HepG2 (cell line): ENCODE measurements at regions not wholly inside any gene's neighbourhood (a gene's known extent, or its start where the extent isn't known, plus 50 kb on each side); places are given as distances from the start of the nearest gene placed in this dataset.
A peak's percentile ranks its signal among the peaks of the same experiment; 100 is the strongest.

Experiments
- AGO2 ChIP-seq: fragments of 200-400 bp; formaldehyde crosslinking; optimal IDR thresholded peaks from 2 replicates; pipeline ENCODE3; 2017; ENCODE audit warnings: mild to moderate bottlenecking, low read depth, low read length, moderate library complexity
- AKAP8 ChIP-seq: sonication (generic); formaldehyde crosslinking; IDR thresholded peaks from 2 replicates; pipeline ENCODE4 v1.5.1; 2020; ENCODE audit warnings: mild to moderate bottlenecking, missing genetic modification reagents
- FOXA3 ChIP-seq: IDR thresholded peaks from 2 replicates; pipeline ENCODE4 v1.6.1; 2016; ENCODE audit warnings: missing genetic modification reagents, missing compliant biosample characterization
- LCORL ChIP-seq, 2 experiments: fragments of 450-650 bp in 1 of 2; sonication (generic) in 1 of 2; formaldehyde crosslinking in 1 of 2; IDR thresholded peaks; 2 replicates each; pipeline versions ENCODE4 v1.5.0 to v1.6.1; 2017 to 2020; ENCODE audit warnings: antibody characterized with exemption in 1 of 2, missing genetic modification reagents in 1 of 2
- NCOR1 ChIP-seq: fragments of 200-600 bp; sonication (generic); IDR thresholded peaks from 2 replicates; pipeline ENCODE4 v1.7.0; 2017; ENCODE audit warnings: antibody characterized with exemption, low read length, borderline replicate concordance
- NFATC3 ChIP-seq: sonication (generic); formaldehyde crosslinking; IDR thresholded peaks from 2 replicates; pipeline ENCODE4 v1.5.1; 2020; ENCODE audit warnings: mild to moderate bottlenecking, missing genetic modification reagents
- NFIC ChIP-seq: IDR thresholded peaks from 2 replicates; pipeline ENCODE4 v1.6.1; 2012; ENCODE audit warnings: mild to moderate bottlenecking, low read length, inconsistent platforms
- SALL1 ChIP-seq: sonication (generic); formaldehyde crosslinking; IDR thresholded peaks from 2 replicates; pipeline ENCODE4 v1.8.0; 2022; ENCODE audit warnings: mild to moderate bottlenecking, missing genetic modification reagents
- SOX5 ChIP-seq: IDR thresholded peaks from 2 replicates; pipeline ENCODE4 v1.6.1; 2016; ENCODE audit warnings: borderline replicate concordance
- TBX2 ChIP-seq: sonication (generic); formaldehyde crosslinking; IDR thresholded peaks from 2 replicates; pipeline ENCODE4 v1.5.0; 2020; ENCODE audit warnings: missing genetic modification reagents, mild to moderate bottlenecking, borderline replicate concordance
- THAP11 ChIP-seq: IDR thresholded peaks from 2 replicates; pipeline ENCODE4 v1.6.1; 2016; ENCODE audit warnings: missing biosample characterization, missing genetic modification reagents
- YEATS4 ChIP-seq: sonication (generic); formaldehyde crosslinking; IDR thresholded peaks from 2 replicates; pipeline ENCODE4 v1.4.0; 2020; ENCODE audit warnings: missing genetic modification reagents, borderline replicate concordance
- ZNF331 ChIP-seq: sonication (generic); formaldehyde crosslinking; IDR thresholded peaks from 2 replicates; pipeline ENCODE4 v1.4.0; 2020; ENCODE audit warnings: missing genetic modification reagents
- ZSCAN21 ChIP-seq: sonication (generic); formaldehyde crosslinking; IDR thresholded peaks from 2 replicates; pipeline ENCODE4 v1.8.0; 2022; ENCODE audit warnings: mild to moderate bottlenecking, missing genetic modification reagents, moderate library complexity, borderline replicate concordance
- TF ChIP-seq, protein P1 (sequence below): IDR thresholded peaks from 2 replicates; pipeline ENCODE4 v1.4.0; 2020; ENCODE audit warnings: mild to moderate bottlenecking, missing genetic modification reagents
- TF ChIP-seq, protein P2 (sequence below): sonication (generic); formaldehyde crosslinking; IDR thresholded peaks from 2 replicates; pipeline ENCODE4 v1.5.0; 2020; ENCODE audit warnings: missing genetic modification reagents
- TF ChIP-seq, protein P3 (sequence below): sonication (generic); formaldehyde crosslinking; IDR thresholded peaks from 2 replicates; pipeline ENCODE4 v1.8.0; 2022; ENCODE audit warnings: mild to moderate bottlenecking, missing genetic modification reagents; ENCODE audit not compliant: insufficient replicate concordance
- TF ChIP-seq, protein P4 (sequence below): sonication (generic); formaldehyde crosslinking; IDR thresholded peaks from 2 replicates; pipeline ENCODE4 v1.5.1; 2020; ENCODE audit warnings: mild to moderate bottlenecking, moderate library complexity, missing genetic modification reagents
- TF ChIP-seq, protein P5 (sequence below): IDR thresholded peaks from 2 replicates; pipeline ENCODE4 v1.6.1; 2016; ENCODE audit warnings: missing compliant biosample characterization, missing genetic modification reagents, borderline replicate concordance

DNA sequence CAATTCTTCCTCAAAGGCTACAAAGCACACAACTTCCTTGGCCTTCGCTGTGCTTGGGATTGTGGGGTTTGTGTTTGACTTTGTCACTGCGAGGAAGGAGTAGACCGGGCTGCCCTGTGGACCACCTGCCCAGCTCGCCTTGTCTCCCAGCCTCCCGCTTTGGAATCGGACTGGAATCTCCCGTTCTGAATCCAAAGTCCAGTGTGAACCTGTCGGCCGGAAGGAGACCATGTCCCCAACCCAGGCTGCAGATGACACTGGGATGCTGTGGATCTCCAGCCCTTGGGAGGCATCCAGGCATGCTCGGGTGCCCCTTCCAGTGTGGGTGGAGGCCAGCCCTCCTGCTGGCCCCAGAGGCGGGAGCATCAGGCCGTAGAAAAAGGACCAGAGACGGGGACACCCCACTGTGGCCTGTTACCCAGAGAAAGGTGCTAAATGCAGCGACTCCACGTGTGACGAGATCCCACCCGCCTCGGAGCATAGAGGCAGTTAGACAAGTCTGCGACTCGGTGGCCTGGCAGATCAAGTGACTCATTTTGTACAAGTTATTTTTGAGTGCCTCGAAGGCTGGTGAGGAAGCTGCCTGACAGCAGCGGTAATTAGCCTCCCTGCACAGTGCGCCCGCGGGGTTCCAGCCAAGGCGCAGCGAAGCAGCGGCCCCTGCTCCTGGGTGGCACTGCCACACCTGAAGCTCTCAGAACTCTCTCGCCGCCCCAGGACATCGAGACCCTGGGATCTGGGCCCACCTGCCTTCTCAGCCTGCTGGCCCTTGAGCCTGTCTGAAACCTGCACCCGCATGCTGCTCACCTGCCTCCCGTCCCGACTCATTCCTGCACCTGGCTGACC, 57.5 kb downstream of the ADRA2C start (continued):
- TF ChIP-seq, protein P1, sequence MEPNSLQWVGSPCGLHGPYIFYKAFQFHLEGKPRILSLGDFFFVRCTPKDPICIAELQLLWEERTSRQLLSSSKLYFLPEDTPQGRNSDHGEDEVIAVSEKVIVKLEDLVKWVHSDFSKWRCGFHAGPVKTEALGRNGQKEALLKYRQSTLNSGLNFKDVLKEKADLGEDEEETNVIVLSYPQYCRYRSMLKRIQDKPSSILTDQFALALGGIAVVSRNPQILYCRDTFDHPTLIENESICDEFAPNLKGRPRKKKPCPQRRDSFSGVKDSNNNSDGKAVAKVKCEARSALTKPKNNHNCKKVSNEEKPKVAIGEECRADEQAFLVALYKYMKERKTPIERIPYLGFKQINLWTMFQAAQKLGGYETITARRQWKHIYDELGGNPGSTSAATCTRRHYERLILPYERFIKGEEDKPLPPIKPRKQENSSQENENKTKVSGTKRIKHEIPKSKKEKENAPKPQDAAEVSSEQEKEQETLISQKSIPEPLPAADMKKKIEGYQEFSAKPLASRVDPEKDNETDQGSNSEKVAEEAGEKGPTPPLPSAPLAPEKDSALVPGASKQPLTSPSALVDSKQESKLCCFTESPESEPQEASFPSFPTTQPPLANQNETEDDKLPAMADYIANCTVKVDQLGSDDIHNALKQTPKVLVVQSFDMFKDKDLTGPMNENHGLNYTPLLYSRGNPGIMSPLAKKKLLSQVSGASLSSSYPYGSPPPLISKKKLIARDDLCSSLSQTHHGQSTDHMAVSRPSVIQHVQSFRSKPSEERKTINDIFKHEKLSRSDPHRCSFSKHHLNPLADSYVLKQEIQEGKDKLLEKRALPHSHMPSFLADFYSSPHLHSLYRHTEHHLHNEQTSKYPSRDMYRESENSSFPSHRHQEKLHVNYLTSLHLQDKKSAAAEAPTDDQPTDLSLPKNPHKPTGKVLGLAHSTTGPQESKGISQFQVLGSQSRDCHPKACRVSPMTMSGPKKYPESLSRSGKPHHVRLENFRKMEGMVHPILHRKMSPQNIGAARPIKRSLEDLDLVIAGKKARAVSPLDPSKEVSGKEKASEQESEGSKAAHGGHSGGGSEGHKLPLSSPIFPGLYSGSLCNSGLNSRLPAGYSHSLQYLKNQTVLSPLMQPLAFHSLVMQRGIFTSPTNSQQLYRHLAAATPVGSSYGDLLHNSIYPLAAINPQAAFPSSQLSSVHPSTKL (CRISPR knock-in tag): peak; percentile 55
- TF ChIP-seq, protein P2, sequence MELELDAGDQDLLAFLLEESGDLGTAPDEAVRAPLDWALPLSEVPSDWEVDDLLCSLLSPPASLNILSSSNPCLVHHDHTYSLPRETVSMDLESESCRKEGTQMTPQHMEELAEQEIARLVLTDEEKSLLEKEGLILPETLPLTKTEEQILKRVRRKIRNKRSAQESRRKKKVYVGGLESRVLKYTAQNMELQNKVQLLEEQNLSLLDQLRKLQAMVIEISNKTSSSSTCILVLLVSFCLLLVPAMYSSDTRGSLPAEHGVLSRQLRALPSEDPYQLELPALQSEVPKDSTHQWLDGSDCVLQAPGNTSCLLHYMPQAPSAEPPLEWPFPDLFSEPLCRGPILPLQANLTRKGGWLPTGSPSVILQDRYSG: 0 out of 2 replicates have a peak, but pooled peaks have one; percentile 45
- TF ChIP-seq, protein P3, sequence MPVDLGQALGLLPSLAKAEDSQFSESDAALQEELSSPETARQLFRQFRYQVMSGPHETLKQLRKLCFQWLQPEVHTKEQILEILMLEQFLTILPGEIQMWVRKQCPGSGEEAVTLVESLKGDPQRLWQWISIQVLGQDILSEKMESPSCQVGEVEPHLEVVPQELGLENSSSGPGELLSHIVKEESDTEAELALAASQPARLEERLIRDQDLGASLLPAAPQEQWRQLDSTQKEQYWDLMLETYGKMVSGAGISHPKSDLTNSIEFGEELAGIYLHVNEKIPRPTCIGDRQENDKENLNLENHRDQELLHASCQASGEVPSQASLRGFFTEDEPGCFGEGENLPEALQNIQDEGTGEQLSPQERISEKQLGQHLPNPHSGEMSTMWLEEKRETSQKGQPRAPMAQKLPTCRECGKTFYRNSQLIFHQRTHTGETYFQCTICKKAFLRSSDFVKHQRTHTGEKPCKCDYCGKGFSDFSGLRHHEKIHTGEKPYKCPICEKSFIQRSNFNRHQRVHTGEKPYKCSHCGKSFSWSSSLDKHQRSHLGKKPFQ (CRISPR knock-in tag): peak; percentile 96
- TF ChIP-seq THAP11 (0 out of 2 replicates have a peak, but pooled peaks have one; percentile 10), AGO2 (peak; percentile 18), ZSCAN21 (peak; percentile 37; the same call in 1 of the 2 replicates), SALL1 (CRISPR knock-in tag) (peak; percentile 78), AKAP8 (CRISPR knock-in tag) (no peak), NFATC3 (CRISPR knock-in tag) (no peak), TBX2 (CRISPR knock-in tag) (peak; percentile 31; the same call in 1 of the 2 replicates), SOX5 (peak; percentile 35; the same call in 1 of the 2 replicates), FOXA3 (peak; percentile 27; the same call in 1 of the 2 replicates), LCORL (IDR thresholded peaks at IDR 0.05) (no peak), LCORL (CRISPR knock-in tag; IDR thresholded peaks at IDR 0.05) (peak; percentile 92), YEATS4 (CRISPR knock-in tag) (peak; percentile 52; the same call in 1 of the 2 replicates), ZNF331 (CRISPR knock-in tag) (peak; percentile 67; the same call in 1 of the 2 replicates), NCOR1 (no peak), NFIC (no peak)
- TF ChIP-seq, protein P4, sequence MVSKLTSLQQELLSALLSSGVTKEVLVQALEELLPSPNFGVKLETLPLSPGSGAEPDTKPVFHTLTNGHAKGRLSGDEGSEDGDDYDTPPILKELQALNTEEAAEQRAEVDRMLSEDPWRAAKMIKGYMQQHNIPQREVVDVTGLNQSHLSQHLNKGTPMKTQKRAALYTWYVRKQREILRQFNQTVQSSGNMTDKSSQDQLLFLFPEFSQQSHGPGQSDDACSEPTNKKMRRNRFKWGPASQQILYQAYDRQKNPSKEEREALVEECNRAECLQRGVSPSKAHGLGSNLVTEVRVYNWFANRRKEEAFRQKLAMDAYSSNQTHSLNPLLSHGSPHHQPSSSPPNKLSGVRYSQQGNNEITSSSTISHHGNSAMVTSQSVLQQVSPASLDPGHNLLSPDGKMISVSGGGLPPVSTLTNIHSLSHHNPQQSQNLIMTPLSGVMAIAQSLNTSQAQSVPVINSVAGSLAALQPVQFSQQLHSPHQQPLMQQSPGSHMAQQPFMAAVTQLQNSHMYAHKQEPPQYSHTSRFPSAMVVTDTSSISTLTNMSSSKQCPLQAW (CRISPR knock-in tag): 0 out of 2 replicates have a peak, but pooled peaks have one; percentile 30
- TF ChIP-seq, protein P5, sequence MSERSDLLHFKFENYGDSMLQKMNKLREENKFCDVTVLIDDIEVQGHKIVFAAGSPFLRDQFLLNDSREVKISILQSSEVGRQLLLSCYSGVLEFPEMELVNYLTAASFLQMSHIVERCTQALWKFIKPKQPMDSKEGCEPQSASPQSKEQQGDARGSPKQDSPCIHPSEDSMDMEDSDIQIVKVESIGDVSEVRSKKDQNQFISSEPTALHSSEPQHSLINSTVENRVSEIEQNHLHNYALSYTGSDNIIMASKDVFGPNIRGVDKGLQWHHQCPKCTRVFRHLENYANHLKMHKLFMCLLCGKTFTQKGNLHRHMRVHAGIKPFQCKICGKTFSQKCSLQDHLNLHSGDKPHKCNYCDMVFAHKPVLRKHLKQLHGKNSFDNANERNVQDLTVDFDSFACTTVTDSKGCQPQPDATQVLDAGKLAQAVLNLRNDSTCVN (CRISPR knock-in tag): no peak
